Pons (tissue), 1 donor: ENCODE measurements at regions not wholly inside any gene's neighbourhood (a gene's known extent, or its start where the extent isn't known, plus 50 kb on each side); places are given as distances from the start of the nearest gene placed in this dataset.
"Not testable (repeated sequence)": the region's sequence is repeated elsewhere in the genome, so short reads cannot be mapped to it uniquely, and the experiment has no call there.

ENCODE experiments used
- DNase-seq: peaks from one replicate; pipeline ENCODE4 v3.0.0-alpha.2; 2016; ENCODE audit warnings: low spot score

DNA sequence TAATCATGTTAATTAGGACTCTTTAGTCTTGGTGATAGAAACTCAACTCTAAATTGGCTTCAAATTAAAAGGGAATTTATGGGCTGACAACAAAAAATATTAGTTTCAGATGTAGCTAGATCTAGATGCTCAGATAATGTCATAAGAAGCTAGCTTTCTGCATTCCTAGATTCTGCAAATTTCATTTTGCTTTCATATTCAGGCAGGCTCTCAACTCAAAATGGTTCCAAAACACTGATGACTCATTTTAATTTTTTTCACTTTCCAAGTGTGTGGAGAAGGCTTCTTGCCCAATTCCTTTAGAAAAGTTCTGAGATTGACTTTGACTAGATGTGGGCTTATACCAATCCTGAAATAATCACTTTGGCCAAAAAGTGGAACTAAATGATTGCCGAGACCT is 236.7 kb upstream of the GOT2 start:
- DNase-seq, result no peak

DNA sequence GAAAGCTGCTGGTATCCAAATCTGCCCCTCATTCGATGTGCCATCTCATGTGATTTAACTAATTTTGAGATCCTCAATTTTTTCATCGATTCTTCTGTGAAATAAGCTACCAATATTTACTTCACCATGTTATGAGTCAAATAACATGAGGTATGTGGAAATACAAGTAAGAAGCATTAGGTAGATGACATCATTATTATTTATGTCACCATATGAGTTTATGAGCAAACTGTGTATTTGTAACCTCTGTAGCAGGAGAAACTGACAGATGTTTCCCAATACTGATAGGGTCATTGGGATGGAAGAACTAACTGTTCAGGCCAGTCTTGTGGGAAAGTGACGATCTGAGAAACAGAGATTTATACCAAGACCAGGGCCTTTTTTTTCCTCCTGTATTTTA is 229.4 kb upstream of the GOT2 start:
- DNase-seq, result no peak

GRCh38 chr16:58962811-58963210 is 228.7 kb upstream of the GOT2 start:
- no peak for DNase-seq

- no peak for DNase-seq
Measured at GRCh38 chr16:58960484-58960883, 226.4 kb upstream of the GOT2 start.

- no peak for DNase-seq
Measured at GRCh38 chr16:58960034-58960433, 225.9 kb upstream of the GOT2 start.

DNA sequence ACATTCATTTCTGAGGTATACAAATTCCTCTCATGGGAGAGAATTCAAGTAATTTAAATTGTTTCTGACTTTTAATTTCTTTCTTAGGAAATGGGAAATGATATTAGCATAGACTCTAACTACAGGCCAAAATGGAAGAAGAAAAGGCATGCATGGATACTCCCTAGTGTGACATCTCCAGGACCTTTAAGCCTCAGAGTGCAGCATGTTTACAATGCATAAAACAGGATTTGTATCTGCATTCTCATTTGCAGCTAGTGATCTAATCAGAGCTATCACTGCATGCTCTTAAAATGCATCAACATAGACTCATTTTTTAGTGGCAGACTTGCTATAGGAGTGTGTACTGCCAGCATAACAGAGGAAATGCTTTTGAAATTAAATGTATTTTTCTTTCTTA is 224.6 kb upstream of the GOT2 start:
- DNase-seq, result no peak

- DNase-seq, result no peak
Measured at GRCh38 chr16:58948244-58948643, 214.1 kb upstream of the GOT2 start.

GRCh38 chr16:58940609-58941008 is 206.5 kb upstream of the GOT2 start:
- no peak for DNase-seq

DNA sequence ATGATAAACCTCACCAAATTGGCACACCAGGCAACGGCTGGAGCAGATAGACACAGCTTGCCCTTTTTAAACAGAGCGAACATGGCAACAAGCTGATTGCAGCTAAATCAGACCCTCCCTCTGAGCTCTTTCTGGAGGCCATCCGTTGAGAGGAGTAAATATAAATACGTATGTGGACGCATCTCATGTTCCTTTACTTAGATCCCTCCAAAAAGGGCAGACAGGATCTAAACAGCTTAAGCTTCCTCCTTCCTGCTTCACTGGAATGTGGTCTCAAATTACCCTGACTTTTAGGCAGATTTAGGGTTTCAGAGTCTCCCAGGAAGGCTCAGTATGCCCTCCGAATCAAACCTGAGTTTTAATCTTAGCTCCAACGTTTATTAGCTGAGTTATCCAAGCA is 204.7 kb upstream of the GOT2 start:
- no peak for DNase-seq

DNA sequence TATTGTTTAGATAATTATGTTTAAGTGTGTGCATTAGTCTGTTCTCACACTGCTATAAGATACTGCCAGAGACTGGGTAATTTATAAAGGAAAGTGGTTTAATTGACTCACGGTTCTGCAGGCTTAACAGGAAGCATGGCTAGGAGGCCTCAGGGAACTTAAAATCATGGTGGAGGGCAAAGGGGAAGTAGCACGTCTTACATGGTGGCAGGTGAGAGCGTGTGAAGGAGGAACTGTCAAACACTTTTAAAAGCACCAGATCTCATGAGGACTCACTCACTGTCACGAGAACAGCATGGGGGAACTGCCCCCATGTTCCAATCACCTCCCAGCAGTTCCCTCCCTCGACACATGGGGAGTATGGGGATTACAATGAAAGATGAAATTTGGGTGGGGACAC is 203.5 kb upstream of the GOT2 start:
- no peak for DNase-seq

- no peak for DNase-seq
Measured at GRCh38 chr16:58933186-58933585, 199.1 kb upstream of the GOT2 start.

DNA sequence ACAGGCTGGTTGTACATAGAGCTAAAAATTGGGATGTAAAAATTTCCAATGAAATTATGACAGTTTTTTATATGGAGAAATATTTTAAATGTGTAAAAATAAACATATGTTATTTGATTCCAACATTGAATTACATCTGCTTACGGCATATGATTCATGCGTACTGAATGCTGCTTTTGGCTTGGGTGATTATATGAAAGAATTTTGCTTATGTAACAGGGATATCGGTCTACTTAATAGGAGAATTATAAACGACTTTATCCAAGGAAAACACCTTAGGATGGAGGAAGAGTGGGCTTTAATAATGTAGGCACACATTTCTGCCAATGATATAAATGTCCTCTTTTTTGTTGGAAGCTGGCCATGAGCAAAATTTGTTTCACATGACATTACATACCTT is 197.3 kb upstream of the GOT2 start:
- DNase-seq, result no peak

DNA sequence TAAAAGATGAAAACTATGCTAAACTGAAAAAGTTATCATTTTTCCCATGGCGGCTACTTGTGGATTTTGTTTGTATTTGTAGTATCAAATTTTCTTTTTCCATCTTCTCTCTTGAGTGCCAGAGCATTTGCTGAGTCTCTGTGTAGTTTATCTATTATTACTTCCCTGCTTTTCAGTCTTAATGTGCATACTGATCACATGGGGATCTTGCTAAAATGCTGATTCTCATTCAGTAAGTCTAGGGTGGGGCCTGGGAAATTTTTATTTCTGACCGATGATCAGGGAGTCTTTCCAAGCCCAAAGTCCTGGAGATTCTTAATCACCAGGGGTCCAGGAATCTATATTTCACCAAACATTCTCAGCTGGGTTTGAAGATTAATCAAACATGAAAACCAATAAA is 189.0 kb upstream of the GOT2 start:
- DNase-seq, result no peak

- DNase-seq, result no peak
Measured at GRCh38 chr16:58913456-58913855, 179.3 kb upstream of the GOT2 start.

DNA sequence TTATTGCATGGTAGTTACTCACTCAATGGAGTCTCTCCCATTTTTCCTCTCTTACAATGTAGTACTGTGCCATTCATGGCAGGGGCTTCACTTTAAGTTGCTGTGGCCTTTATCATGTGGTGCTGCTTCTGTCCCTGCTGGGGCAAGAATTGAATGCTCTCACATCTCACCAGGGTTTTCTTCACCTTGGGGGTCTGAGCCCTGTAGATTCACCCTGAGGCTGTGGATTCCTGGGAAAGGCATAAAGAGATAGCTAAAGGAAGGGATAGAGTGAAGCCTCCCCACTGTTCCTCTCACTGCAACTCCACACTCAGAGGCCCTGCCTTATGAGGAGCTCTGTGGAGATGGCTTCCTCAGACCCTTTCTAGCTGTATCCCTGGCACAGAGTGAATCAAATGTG is 178.5 kb upstream of the GOT2 start:
- DNase-seq, result no peak

- no peak for DNase-seq
Measured at GRCh38 chr16:58906981-58907715, 173.0 kb upstream of the GOT2 start.

DNA sequence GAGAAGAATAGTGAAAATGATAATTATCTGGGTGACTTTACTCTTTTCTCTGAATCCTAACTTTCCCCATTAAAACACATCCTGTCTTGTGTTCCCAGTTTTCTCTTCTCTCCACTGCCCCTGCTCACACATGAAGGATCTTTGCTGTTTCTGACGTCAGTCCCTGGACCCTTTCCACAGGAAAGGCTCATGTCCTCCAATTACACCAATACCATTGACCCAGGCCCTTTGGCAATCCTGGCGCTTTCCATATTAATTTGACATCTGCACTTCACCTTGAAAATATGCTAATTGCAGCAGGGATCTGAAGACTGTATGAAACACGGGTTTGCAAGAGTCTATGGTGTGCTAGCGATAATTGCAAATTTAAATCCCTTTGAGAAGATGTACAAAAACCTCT is 170.2 kb upstream of the GOT2 start:
- DNase-seq, result no peak

DNA sequence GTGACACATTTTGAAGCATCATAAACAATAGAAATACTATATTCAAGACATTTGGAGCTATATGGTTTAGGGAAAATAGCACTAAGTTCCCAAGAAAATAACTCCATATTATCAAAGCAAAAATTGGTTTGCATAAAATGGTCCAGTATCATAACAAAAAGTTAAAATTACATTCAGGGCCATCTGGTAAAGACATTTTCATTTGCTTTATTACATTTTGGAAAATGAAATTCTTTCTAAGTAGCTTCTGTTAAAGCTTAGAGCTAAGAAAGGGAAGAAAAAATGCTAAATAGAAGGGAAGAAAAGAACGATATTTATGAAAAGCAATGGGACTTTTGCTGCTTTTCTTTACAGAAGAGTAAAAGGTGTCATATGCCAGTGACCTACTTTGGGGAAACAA is 155.4 kb upstream of the GOT2 start:
- no peak for DNase-seq

DNA sequence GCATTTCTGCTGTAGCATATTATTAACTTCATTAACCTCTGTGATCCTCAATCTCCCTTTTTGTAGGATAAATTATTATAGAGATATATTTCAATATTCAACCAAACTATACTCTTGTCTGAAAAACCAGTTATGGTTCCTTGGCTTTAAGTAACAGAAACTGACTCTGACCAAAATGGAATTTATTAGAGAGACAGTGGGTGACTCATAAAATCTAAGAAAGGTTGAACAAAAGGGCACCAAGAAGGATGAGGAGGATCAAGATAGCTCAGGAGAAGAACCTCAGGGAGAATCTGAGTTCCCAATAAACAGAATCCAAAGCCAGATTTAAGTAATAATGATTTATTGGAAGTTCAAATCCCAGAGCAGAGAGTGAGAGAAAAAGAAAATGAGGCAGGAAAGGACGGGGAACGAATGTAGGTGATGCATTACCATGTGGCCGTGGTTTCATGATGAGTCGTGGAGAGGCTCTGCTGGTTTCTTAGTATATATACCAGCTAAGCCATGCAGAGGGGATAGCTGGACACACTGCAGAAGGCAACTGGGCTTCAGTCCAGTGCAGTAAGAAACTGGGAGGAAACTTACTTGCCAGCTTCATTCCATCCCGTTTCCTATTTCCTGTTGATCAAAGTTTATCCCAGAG is 151.5 kb upstream of the GOT2 start:
- no peak for DNase-seq

- DNase-seq, result no peak
Measured at GRCh38 chr16:58884141-58884540, 150.0 kb upstream of the GOT2 start.

- DNase-seq, result no peak
Measured at GRCh38 chr16:58883131-58883530, 149.0 kb upstream of the GOT2 start.

- peak; percentile 63 for DNase-seq
Measured at GRCh38 chr16:58882292-58882691, 148.2 kb upstream of the GOT2 start.

DNA sequence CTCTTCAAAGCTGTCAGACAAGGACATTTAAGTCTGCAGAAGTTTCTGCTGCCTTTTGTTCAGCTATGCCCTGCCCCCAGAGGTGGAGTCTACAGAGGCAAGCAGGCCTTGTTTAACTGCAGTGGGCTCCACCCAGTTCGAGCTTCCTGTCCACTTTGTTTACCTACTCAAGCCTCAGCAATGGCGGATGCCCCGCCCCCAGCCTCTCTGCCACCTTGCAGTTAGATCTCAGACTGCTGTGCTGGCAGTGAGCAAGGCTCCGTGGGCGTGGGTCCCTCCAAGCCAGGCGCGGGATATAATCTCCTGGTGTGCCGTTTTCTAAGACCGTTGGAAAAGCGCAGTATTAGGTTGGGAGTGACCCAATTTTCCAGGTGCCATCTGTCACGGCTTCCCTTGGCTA is 144.5 kb upstream of the GOT2 start:
- DNase-seq, result not testable (repeated sequence)

DNA sequence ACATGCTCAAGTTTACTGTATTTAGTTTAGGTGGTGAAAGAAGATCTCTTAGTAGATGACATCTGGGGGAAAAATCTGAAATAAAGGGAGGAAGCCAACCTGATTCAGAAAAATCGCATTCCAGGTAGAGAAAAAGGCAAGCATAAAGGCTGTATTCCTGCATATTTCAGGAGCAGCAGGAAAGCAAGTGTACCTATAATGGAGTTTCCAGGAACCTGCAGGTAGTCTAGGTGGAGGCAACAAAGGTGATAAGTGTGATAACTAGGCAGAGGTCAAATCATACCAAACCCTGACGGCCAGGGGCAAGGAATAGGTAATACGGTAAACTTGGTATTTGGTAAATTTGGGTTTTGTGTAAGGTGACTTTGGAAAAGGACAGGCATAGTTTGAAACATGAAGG is 132.8 kb upstream of the GOT2 start:
- no peak for DNase-seq
